ENCODE measurements at regions not wholly inside any gene's neighbourhood (a gene's known extent, or its start where the extent isn't known, plus 50 kb on each side); places are given as distances from the start of the nearest gene placed in this dataset.

DNA sequence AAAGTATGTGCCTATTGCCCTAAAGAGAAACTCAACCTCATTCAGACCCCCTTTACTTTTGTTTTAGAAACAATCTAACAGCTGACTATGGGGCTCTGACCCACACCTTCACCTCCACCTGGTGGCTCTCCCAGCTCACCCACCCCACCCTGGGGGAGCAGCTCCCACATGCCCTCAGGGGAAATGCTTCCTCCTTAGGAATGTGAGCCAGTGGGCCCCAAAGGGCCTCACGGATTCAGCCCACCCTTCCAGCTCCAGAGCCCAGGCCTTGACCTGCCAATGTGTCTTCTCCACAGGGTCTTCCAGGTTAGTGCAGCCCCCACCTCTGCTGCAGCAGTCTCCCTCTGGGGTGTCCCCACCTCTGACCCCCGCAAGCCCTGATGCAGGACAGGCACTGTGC, 680.1 kb upstream of the RAB6C start:
- no peaks in the 10 kb centered on the region for H3K9me3 ChIP-seq (ENCODE audit: insufficient read depth, low read depth)
- CTCF ChIA-PET = no interaction called here

DNA sequence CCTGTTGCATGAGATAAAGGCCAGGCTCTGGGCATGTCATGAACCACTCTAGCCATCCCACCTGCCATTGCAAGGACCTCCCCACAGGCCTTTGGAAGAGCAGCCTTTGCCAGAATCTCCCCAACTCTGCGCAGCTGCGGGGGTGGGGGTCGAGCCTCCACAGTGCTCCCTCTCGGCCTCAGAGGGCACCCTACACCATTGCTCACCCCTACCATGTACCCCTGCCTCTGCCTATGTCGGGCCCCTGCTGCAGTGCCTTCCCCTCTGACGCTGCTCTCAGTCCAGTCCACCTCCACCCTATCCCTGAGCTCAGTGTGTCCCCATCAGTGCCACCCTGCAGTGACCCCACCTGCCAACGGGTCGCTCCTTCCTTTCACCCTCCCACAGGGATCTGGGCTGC, 679.7 kb upstream of the RAB6C start:
- H2AFZ ChIP-seq = no peak overlapping the region
- peaks cover 29% of the 10 kb centered on the region for H3K27me3 ChIP-seq (ENCODE audit: insufficient read depth, low read depth)
- no TSS peak for BruUV-seq (replicated peaks)
- DNase-seq = no peak
- no peaks in the 10 kb centered on the region for H4K20me1 ChIP-seq (ENCODE audit: insufficient read depth)
- no peaks in the 10 kb centered on the region for H3K9me3 ChIP-seq (ENCODE audit: insufficient read depth, low read depth)
- H3K36me3 ChIP-seq (ENCODE audit: low read depth) = no peaks in the 10 kb centered on the region
- H3F3A ChIP-seq (ENCODE audit: insufficient read depth, low read depth) = no peaks in the 10 kb centered on the region
- ChIA-PET POLR2A (ENCODE audit: unreplicated experiment) (no interaction called here), CTCF (no interaction called here)
- no peak overlapping the region for H3K4me2 ChIP-seq
- no peak overlapping the region for H3K27ac ChIP-seq
- no peaks in the 10 kb centered on the region for H3K79me2 ChIP-seq (ENCODE audit: low read depth)
- intact Hi-C loops (cut with micrococcal nuclease; ENCODE audit: unreplicated experiment) = no loop called here
- H3K4me3 ChIP-seq = no peak overlapping the region
- no peaks in the 10 kb centered on the region for H3K9me2 ChIP-seq (ENCODE audit: insufficient read depth)
- TF ChIP-seq, protein P1, sequence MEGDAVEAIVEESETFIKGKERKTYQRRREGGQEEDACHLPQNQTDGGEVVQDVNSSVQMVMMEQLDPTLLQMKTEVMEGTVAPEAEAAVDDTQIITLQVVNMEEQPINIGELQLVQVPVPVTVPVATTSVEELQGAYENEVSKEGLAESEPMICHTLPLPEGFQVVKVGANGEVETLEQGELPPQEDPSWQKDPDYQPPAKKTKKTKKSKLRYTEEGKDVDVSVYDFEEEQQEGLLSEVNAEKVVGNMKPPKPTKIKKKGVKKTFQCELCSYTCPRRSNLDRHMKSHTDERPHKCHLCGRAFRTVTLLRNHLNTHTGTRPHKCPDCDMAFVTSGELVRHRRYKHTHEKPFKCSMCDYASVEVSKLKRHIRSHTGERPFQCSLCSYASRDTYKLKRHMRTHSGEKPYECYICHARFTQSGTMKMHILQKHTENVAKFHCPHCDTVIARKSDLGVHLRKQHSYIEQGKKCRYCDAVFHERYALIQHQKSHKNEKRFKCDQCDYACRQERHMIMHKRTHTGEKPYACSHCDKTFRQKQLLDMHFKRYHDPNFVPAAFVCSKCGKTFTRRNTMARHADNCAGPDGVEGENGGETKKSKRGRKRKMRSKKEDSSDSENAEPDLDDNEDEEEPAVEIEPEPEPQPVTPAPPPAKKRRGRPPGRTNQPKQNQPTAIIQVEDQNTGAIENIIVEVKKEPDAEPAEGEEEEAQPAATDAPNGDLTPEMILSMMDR (conservative IDR thresholded peaks at IDR 0.05) = no peak
- TF ChIP-seq EZH2 (IDR thresholded peaks at IDR 0.05; ENCODE audit: low read depth) = no peak
- no peaks in the 10 kb centered on the region for H3K4me1 ChIP-seq (replicated peaks; ENCODE audit: insufficient read depth)

More for the DNA sequence above, 680.1 kb upstream of the RAB6C start:
- H3K4me3 ChIP-seq = no peak overlapping the region
- intact Hi-C loops (cut with micrococcal nuclease; ENCODE audit: unreplicated experiment) = no loop called here
- no peaks in the 10 kb centered on the region for H3F3A ChIP-seq (ENCODE audit: insufficient read depth, low read depth)
- no peak for TF ChIP-seq EZH2 (IDR thresholded peaks at IDR 0.05; ENCODE audit: low read depth)
- TF ChIP-seq, protein P1 (conservative IDR thresholded peaks at IDR 0.05) = no peak
- no peaks in the 10 kb centered on the region for H3K36me3 ChIP-seq (ENCODE audit: low read depth)
- H3K9me2 ChIP-seq (ENCODE audit: insufficient read depth) = no peaks in the 10 kb centered on the region
- H3K4me2 ChIP-seq = no peak overlapping the region
- H3K79me2 ChIP-seq (ENCODE audit: low read depth) = no peaks in the 10 kb centered on the region
- H3K27me3 ChIP-seq (ENCODE audit: insufficient read depth, low read depth) = peaks cover 29% of the 10 kb centered on the region
- DNase-seq = no peak
- BruUV-seq (replicated peaks) = no TSS peak
- POLR2A ChIA-PET (ENCODE audit: unreplicated experiment) = no interaction called here
- H2AFZ ChIP-seq = no peak overlapping the region
- H4K20me1 ChIP-seq (ENCODE audit: insufficient read depth) = no peaks in the 10 kb centered on the region
- H3K4me1 ChIP-seq (replicated peaks; ENCODE audit: insufficient read depth) = no peaks in the 10 kb centered on the region
- no peak overlapping the region for H3K27ac ChIP-seq

DNA sequence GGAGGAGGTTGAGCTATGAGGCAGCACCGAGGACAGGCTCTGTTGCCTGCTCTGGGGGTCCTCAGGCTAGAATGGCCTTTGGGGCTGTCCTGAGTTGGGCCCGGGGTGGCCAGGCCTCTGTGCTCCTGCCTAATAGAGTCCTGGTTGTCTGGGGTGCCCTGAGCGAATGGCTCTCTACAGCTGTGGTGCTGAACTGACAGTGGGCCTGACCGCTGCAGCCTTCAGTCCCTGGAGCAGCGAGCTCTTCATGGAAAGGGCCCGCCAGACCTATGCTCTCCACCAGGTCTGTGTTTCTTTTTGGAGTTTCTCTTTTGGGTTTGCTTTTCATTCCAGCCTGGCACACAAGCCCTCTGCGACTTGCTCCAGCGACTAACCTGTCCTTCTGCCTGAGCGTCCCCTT, 679.0 kb upstream of the RAB6C start:
- no TSS peak for BruUV-seq (replicated peaks)
- no peaks in the 10 kb centered on the region for H3K36me3 ChIP-seq (ENCODE audit: low read depth)
- H2AFZ ChIP-seq = no peak overlapping the region
- no peaks in the 10 kb centered on the region for H3K9me3 ChIP-seq (ENCODE audit: insufficient read depth, low read depth)
- ChIA-PET CTCF (no interaction called here), POLR2A (ENCODE audit: unreplicated experiment) (no interaction called here)
- H3K27me3 ChIP-seq (ENCODE audit: insufficient read depth, low read depth) = peaks cover 29% of the 10 kb centered on the region
- no peaks in the 10 kb centered on the region for H3F3A ChIP-seq (ENCODE audit: insufficient read depth, low read depth)
- intact Hi-C loops (cut with micrococcal nuclease; ENCODE audit: unreplicated experiment) = no loop called here
- no peak overlapping the region for H3K27ac ChIP-seq
- TF ChIP-seq, protein P1 (conservative IDR thresholded peaks at IDR 0.05) = no peak
- no peak for TF ChIP-seq EZH2 (IDR thresholded peaks at IDR 0.05; ENCODE audit: low read depth)
- H3K4me1 ChIP-seq (replicated peaks; ENCODE audit: insufficient read depth) = no peaks in the 10 kb centered on the region
- no peak overlapping the region for H3K4me2 ChIP-seq
- no peak overlapping the region for H3K4me3 ChIP-seq
- no peaks in the 10 kb centered on the region for H3K9me2 ChIP-seq (ENCODE audit: insufficient read depth)
- H4K20me1 ChIP-seq (ENCODE audit: insufficient read depth) = no peaks in the 10 kb centered on the region; the same call in 1 of the 2 replicates
- no peaks in the 10 kb centered on the region for H3K79me2 ChIP-seq (ENCODE audit: low read depth)
- no peak for DNase-seq
